Ishikawa (cell line): ENCODE measurements at regions not wholly inside any gene's neighbourhood (a gene's known extent, or its start where the extent isn't known, plus 50 kb on each side); places are given as distances from the start of the nearest gene placed in this dataset.

Source experiments
- CEBPB ChIP-seq: IDR thresholded peaks from 2 replicates; pipeline ENCODE4 v1.6.1; 2012
- CREB1 ChIP-seq: IDR thresholded peaks from 2 replicates; pipeline ENCODE4 v1.6.1; 2012; ENCODE audit warnings: low read depth
- EGR1 ChIP-seq: IDR thresholded peaks from 2 replicates; pipeline ENCODE4 v1.6.1; 2012
- EP300 ChIP-seq: IDR thresholded peaks from 2 replicates; pipeline ENCODE4 v1.6.1; 2012; ENCODE audit warnings: borderline replicate concordance
- FOXM1 ChIP-seq: IDR thresholded peaks from 2 replicates; pipeline ENCODE4 v1.6.1; 2012; ENCODE audit warnings: low read depth, borderline replicate concordance
- NFIC ChIP-seq: IDR thresholded peaks from 2 replicates; pipeline ENCODE4 v1.6.1; 2012
- RAD21 ChIP-seq: IDR thresholded peaks from 2 replicates; pipeline ENCODE4 v1.6.1; 2012; ENCODE audit warnings: low read depth
- TAF1 ChIP-seq: IDR thresholded peaks from 2 replicates; pipeline ENCODE4 v1.6.1; 2012; ENCODE audit warnings: low read depth, mild to moderate bottlenecking
- TCF12 ChIP-seq: IDR thresholded peaks from 2 replicates; pipeline ENCODE4 v1.6.1; 2012; ENCODE audit warnings: low read depth
- TEAD4 ChIP-seq: IDR thresholded peaks from 2 replicates; pipeline ENCODE4 v1.6.1; 2012
- YY1 ChIP-seq: IDR thresholded peaks from 2 replicates; pipeline ENCODE4 v1.6.1; 2012; ENCODE audit warnings: low read depth
- ZBTB7A ChIP-seq: IDR thresholded peaks from 2 replicates; pipeline ENCODE4 v1.6.1; 2012; ENCODE audit warnings: low read depth
- TF ChIP-seq, protein P1 (sequence below): IDR thresholded peaks from 2 replicates; pipeline ENCODE4 v1.6.1; 2012; ENCODE audit warnings: low read depth, mild to moderate bottlenecking
- TF ChIP-seq, protein P2 (sequence below): IDR thresholded peaks from 2 replicates; pipeline ENCODE4 v1.6.1; 2012
- TF ChIP-seq, protein P3 (sequence below): IDR thresholded peaks from 2 replicates; pipeline ENCODE4 v1.6.1; 2012

DNA sequence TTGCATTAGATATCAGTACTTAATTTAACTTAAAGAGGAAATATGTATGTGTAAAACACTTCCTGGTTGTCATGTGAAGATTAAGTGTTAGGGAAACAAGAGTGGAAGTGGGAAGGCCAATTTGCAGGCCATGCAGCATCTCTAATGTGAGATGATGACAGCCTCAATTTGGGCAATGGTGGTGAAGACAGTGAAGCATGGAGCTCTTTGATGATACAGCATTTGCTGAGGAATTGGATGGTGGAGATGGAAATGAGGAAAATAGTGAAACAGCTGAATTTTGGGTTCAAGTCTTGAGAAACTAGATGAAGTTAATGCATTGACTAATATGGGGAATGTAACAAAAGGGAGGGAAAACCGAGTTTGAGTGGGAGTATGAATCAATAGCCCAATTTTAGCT, 231.7 kb upstream of the MIR17HG start:
- no peak for TF ChIP-seq TAF1
- TF ChIP-seq RAD21, result no peak
- no peak for TF ChIP-seq TCF12
- no peak for TF ChIP-seq ZBTB7A
- TF ChIP-seq NFIC, result no peak
- TF ChIP-seq, protein P1, sequence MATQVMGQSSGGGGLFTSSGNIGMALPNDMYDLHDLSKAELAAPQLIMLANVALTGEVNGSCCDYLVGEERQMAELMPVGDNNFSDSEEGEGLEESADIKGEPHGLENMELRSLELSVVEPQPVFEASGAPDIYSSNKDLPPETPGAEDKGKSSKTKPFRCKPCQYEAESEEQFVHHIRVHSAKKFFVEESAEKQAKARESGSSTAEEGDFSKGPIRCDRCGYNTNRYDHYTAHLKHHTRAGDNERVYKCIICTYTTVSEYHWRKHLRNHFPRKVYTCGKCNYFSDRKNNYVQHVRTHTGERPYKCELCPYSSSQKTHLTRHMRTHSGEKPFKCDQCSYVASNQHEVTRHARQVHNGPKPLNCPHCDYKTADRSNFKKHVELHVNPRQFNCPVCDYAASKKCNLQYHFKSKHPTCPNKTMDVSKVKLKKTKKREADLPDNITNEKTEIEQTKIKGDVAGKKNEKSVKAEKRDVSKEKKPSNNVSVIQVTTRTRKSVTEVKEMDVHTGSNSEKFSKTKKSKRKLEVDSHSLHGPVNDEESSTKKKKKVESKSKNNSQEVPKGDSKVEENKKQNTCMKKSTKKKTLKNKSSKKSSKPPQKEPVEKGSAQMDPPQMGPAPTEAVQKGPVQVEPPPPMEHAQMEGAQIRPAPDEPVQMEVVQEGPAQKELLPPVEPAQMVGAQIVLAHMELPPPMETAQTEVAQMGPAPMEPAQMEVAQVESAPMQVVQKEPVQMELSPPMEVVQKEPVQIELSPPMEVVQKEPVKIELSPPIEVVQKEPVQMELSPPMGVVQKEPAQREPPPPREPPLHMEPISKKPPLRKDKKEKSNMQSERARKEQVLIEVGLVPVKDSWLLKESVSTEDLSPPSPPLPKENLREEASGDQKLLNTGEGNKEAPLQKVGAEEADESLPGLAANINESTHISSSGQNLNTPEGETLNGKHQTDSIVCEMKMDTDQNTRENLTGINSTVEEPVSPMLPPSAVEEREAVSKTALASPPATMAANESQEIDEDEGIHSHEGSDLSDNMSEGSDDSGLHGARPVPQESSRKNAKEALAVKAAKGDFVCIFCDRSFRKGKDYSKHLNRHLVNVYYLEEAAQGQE, result no peak

- no peak for TF ChIP-seq CREB1
- TF ChIP-seq, protein P1, result no peak
- no peak for TF ChIP-seq FOXM1
- TF ChIP-seq NFIC, result no peak
- TF ChIP-seq, protein P2, sequence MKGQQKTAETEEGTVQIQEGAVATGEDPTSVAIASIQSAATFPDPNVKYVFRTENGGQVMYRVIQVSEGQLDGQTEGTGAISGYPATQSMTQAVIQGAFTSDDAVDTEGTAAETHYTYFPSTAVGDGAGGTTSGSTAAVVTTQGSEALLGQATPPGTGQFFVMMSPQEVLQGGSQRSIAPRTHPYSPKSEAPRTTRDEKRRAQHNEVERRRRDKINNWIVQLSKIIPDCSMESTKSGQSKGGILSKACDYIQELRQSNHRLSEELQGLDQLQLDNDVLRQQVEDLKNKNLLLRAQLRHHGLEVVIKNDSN, result no peak
- no peak for TF ChIP-seq EP300
- no peak for TF ChIP-seq RAD21
- no peak for TF ChIP-seq CEBPB
- no peak for TF ChIP-seq TCF12
- TF ChIP-seq TAF1, result no peak
- no peak for TF ChIP-seq YY1
- TF ChIP-seq EGR1, result no peak
- TF ChIP-seq TEAD4, result no peak
- no peak for TF ChIP-seq ZBTB7A
- TF ChIP-seq, protein P3, sequence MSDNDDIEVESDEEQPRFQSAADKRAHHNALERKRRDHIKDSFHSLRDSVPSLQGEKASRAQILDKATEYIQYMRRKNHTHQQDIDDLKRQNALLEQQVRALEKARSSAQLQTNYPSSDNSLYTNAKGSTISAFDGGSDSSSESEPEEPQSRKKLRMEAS, result no peak
These were observed 230.1 kb upstream of the MIR17HG start for GRCh38 chr13:91117351-91117750.

DNA sequence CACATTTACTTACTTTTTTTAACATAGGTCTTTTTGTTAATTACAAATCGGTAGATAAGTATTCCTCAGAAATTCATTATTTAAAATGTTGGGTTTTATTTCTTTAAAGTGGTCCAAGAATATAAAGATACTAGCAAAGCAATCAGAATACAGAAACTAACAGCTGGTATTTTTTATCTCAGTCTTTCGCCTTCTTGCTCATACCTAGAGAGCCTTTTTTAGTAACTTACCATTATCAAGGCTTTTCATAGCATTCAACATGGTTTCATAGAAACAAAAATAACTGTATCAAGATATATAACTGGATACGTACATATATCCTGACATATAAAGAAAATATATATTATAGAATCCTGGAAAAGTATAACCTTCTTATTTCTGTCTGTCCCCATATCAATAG, 227.8 kb upstream of the MIR17HG start:
- TF ChIP-seq TAF1 (no peak), TCF12 (no peak), NFIC (no peak), EGR1 (no peak)

GRCh38 chr13:91122766-91123165, 224.7 kb upstream of the MIR17HG start:
- TF ChIP-seq, protein P2, result no peak
- TF ChIP-seq TEAD4 (no peak), ZBTB7A (no peak), EP300 (no peak), FOXM1 (no peak), EGR1 (no peak), NFIC (no peak), TCF12 (no peak), YY1 (no peak), RAD21 (no peak), CEBPB (no peak), CREB1 (no peak), TAF1 (no peak)
- TF ChIP-seq, protein P1, result no peak
- TF ChIP-seq, protein P3, result no peak

DNA sequence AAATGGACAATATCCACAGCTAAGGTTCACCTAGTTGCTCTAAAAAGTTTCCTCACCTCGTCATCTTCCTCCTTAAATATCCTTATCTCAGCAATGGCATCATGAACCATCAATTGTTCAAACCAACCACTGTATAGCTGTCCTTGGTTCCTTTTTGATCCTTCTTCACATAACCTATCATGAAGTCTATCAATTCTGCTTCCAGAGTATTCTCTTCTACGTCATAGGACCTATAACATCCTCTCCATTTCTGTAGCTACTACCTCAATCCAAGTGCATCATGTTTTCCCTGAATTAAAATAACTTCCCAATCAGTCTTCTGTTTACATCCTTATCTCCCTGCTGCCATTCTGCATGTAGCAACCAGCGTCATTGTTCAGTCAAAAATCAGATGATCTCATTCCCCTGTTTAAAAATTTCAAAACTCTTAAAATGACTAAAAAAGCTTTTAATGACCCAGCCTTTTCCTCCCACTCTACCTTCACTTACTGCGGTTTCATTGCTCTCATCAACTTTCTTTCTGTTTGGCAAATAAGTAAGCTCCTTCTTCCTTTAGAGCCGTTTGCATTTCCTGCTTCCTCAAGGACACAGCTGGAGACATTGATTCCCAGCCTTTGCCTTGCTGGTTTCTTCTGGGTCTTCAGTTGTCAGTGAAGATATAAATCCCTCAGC, 223.9 kb upstream of the MIR17HG start:
- TF ChIP-seq CREB1 (no peak), TCF12 (no peak), YY1 (no peak)
- TF ChIP-seq, protein P1, result no peak
- TF ChIP-seq, protein P2, result no peak
